Uterus (tissue), 2 donors: ENCODE measurements at regions not wholly inside any gene's neighbourhood (a gene's known extent, or its start where the extent isn't known, plus 50 kb on each side); places are given as distances from the start of the nearest gene placed in this dataset.
"Not testable (repeated sequence)": the region's sequence is repeated elsewhere in the genome, so short reads cannot be mapped to it uniquely, and the experiment has no call there.

Source experiments
- POLR2A ChIP-seq, 2 donors: fragments of 450-650 bp; IDR thresholded peaks; one replicate each; pipeline ENCODE4 v1.6.1; 2016; ENCODE audit warnings: antibody characterized with exemption in 2 of 2, mild to moderate bottlenecking in 1 of 2, moderate library complexity in 1 of 2
- TF ChIP-seq, protein P1 (sequence below), 4 experiments: fragments of 200-600 bp in 2 of 4; fragments of 450-650 bp in 2 of 4; sonication (generic) in 2 of 4; IDR thresholded peaks; one replicate each; pipeline ENCODE4 v1.5.1; 2016 to 2019; ENCODE audit warnings: antibody characterized with exemption in 4 of 4, mild to moderate bottlenecking in 2 of 4, moderate library complexity in 1 of 4

DNA sequence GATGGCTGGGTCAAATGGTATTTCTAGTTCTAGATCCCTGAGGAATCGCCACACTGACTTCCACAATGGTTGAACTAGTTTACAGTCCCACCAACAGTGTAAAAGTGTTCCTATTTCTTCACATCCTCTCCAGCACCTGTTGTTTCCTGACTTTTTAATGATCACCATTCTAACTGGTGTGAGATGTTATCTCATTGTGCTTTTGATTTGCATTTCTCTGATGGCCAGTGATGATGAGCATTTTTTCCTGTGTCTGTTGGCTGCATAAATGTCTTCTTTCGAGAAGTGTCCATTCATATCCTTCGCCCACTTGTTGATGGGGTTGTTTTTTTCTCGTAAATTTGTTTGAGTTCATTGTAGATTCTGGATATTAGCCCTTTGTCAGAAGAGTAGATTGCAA, 369.5 kb downstream of the CETN3 start:
- TF ChIP-seq, protein P1, sequence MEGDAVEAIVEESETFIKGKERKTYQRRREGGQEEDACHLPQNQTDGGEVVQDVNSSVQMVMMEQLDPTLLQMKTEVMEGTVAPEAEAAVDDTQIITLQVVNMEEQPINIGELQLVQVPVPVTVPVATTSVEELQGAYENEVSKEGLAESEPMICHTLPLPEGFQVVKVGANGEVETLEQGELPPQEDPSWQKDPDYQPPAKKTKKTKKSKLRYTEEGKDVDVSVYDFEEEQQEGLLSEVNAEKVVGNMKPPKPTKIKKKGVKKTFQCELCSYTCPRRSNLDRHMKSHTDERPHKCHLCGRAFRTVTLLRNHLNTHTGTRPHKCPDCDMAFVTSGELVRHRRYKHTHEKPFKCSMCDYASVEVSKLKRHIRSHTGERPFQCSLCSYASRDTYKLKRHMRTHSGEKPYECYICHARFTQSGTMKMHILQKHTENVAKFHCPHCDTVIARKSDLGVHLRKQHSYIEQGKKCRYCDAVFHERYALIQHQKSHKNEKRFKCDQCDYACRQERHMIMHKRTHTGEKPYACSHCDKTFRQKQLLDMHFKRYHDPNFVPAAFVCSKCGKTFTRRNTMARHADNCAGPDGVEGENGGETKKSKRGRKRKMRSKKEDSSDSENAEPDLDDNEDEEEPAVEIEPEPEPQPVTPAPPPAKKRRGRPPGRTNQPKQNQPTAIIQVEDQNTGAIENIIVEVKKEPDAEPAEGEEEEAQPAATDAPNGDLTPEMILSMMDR (IDR thresholded peaks at IDR 0.05): not testable (repeated sequence)
- TF ChIP-seq POLR2A (IDR thresholded peaks at IDR 0.05): not testable (repeated sequence)
